NCI-H1436 treated with DMSO at 0.1 percent for 48 hours (cell line): ENCODE measurements at regions not wholly inside any gene's neighbourhood (a gene's known extent, or its start where the extent isn't known, plus 50 kb on each side); places are given as distances from the start of the nearest gene placed in this dataset.

Experiments
- DNase-seq: peaks from one replicate; lab custom pipeline; 2025; lab: John Stamatoyannopoulos, UW

- DNase-seq = no peak
Measured at GRCh38 chr20:40393197-40394079, 295.6 kb downstream of the MAFB start.

- DNase-seq = no peak
Measured at GRCh38 chr20:40390654-40391053, 298.4 kb downstream of the MAFB start.

- no peak for DNase-seq
Measured at GRCh38 chr20:40370800-40371199, 318.2 kb downstream of the MAFB start.

GRCh38 chr20:40368876-40369275 is 320.2 kb downstream of the MAFB start:
- DNase-seq = no peak

- no peak for DNase-seq
Measured at GRCh38 chr20:40361916-40362315, 327.1 kb downstream of the MAFB start.

- no peak for DNase-seq
Measured at GRCh38 chr20:40359131-40359912, 329.7 kb downstream of the MAFB start.

GRCh38 chr20:40354880-40355279 is 334.2 kb downstream of the MAFB start:
- DNase-seq = no peak

GRCh38 chr20:40343390-40343789 is 345.6 kb downstream of the MAFB start:
- no peak for DNase-seq

- no peak for DNase-seq
Measured at GRCh38 chr20:40341561-40341960, 347.5 kb downstream of the MAFB start.

- DNase-seq = no peak
Measured at GRCh38 chr20:40339661-40340449, 349.2 kb downstream of the MAFB start.

GRCh38 chr20:40336533-40336932 is 352.5 kb downstream of the MAFB start:
- DNase-seq = no peak

- no peak for DNase-seq
Measured at GRCh38 chr20:40335901-40336351, 353.1 kb downstream of the MAFB start.

- DNase-seq = no peak
Measured at GRCh38 chr20:40335437-40335836, 353.6 kb downstream of the MAFB start.

- no peak for DNase-seq
Measured at GRCh38 chr20:40333591-40333990, 355.4 kb downstream of the MAFB start.

GRCh38 chr20:40331807-40332560 is 357.1 kb downstream of the MAFB start:
- DNase-seq = no peak

GRCh38 chr20:40331249-40331648 is 357.8 kb downstream of the MAFB start:
- no peak for DNase-seq

GRCh38 chr20:40329321-40329720 is 359.7 kb downstream of the MAFB start:
- no peak for DNase-seq

GRCh38 chr20:40326784-40327183 is 362.3 kb downstream of the MAFB start:
- DNase-seq = no peak

GRCh38 chr20:40325006-40325568 is 363.9 kb downstream of the MAFB start:
- no peak for DNase-seq

- no peak for DNase-seq
Measured at GRCh38 chr20:40323361-40323794, 365.7 kb downstream of the MAFB start.

GRCh38 chr20:40322941-40323340 is 366.1 kb downstream of the MAFB start:
- no peak for DNase-seq
